PC-9 (cell line): ENCODE measurements at regions not wholly inside any gene's neighbourhood (a gene's known extent, or its start where the extent isn't known, plus 50 kb on each side); places are given as distances from the start of the nearest gene placed in this dataset.

Experiments
- BruUV-seq: library from RNA; stranded (reverse); fragments of 400-500 nt; replicated peaks from 2 replicates; lab custom pipeline; 2021; lab: Mats Ljungman, UMichigan
- CTCF ChIA-PET: fragments of 300-600 bp; sonication (Branson Sonifier 250); formaldehyde crosslinking; loops from one replicate; lab custom pipeline; 2022; ENCODE audit warnings: antibody characterized with exemption; lab: Charles Lee
- POLR2A ChIA-PET: fragments of 300-600 bp; sonication (Branson Sonifier 250); formaldehyde crosslinking; loops from one replicate; lab custom pipeline; 2022; ENCODE audit warnings: antibody characterized with exemption; ENCODE audit not compliant: unreplicated experiment; lab: Charles Lee
- DNase-seq, 2 experiments: peaks; one replicate each; pipeline versions ENCODE4 v3.0.0 to v3.0.0-alpha.2; 2015 to 2022; ENCODE audit warnings: mixed read lengths in 1 of 2
- H2AFZ ChIP-seq: fragments of 200-600 bp; sonication (generic); 2 replicates; pipeline ENCODE4 v1.8.1; 2017; ENCODE audit warnings: antibody characterized with exemption
- H3F3A ChIP-seq: fragments of 200-600 bp; sonication (generic); 2 replicates; pipeline ENCODE4 v1.8.1; 2017; ENCODE audit warnings: antibody characterized with exemption, mild to moderate bottlenecking, low read depth; ENCODE audit not compliant: insufficient read depth
- H3K27ac ChIP-seq: fragments of 200-600 bp; sonication (generic); 2 replicates; pipeline ENCODE4 v1.6.1; 2016; ENCODE audit warnings: mixed run types
- H3K27me3 ChIP-seq: fragments of 200-600 bp; sonication (generic); 2 replicates; pipeline ENCODE4 v1.6.1; 2016; ENCODE audit warnings: low read depth, mixed run types; ENCODE audit not compliant: insufficient read depth
- H3K36me3 ChIP-seq: fragments of 200-600 bp; sonication (generic); 2 replicates; pipeline ENCODE4 v1.6.1; 2016; ENCODE audit warnings: low read depth, mixed run types
- H3K4me1 ChIP-seq: fragments of 200-600 bp; sonication (generic); replicated peaks from 2 replicates; pipeline ENCODE4 v1.6.1; 2016; ENCODE audit warnings: mixed run types; ENCODE audit not compliant: insufficient read depth
- H3K4me2 ChIP-seq: fragments of 200-600 bp; sonication (generic); 2 replicates; pipeline ENCODE4 v1.6.1; 2017; ENCODE audit warnings: mixed run types
- H3K4me3 ChIP-seq: fragments of 200-600 bp; sonication (generic); 2 replicates; pipeline ENCODE4 v1.6.1; 2016; ENCODE audit warnings: mixed run types
- H3K79me2 ChIP-seq: fragments of 200-600 bp; sonication (generic); 2 replicates; pipeline ENCODE4 v1.6.1; 2017; ENCODE audit warnings: low read depth, mixed run types
- H3K9me2 ChIP-seq: fragments of 200-600 bp; sonication (generic); 2 replicates; pipeline ENCODE4 v1.8.1; 2017; ENCODE audit warnings: mild to moderate bottlenecking; ENCODE audit not compliant: insufficient read depth
- H3K9me3 ChIP-seq: fragments of 200-600 bp; sonication (generic); 2 replicates; pipeline ENCODE4 v1.8.1; 2016; ENCODE audit warnings: low read depth; ENCODE audit not compliant: insufficient read depth
- H4K20me1 ChIP-seq: fragments of 200-600 bp; sonication (generic); 2 replicates; pipeline ENCODE4 v1.8.1; 2017; ENCODE audit not compliant: insufficient read depth
- CTCF ChIP-seq: fragments of 200-600 bp; sonication (generic); conservative IDR thresholded peaks from 2 replicates; pipeline ENCODE4 v1.6.1; 2017; ENCODE audit warnings: mixed run types, antibody characterized with exemption, mild to moderate bottlenecking, moderate library complexity
- EZH2 ChIP-seq: fragments of 200-600 bp; sonication (generic); IDR thresholded peaks from 2 replicates; pipeline ENCODE4 v1.8.0; 2017; ENCODE audit warnings: antibody characterized with exemption, low read depth
- intact Hi-C: fragments of 100-400 bp; cut with micrococcal nuclease; formaldehyde crosslinking; loops from one replicate; pipeline ENCODE4 v1.10.0; 2022; ENCODE audit not compliant: unreplicated experiment

- ChIA-PET POLR2A (no interaction called here), CTCF (no interaction called here)
- intact Hi-C loops, result no loop called here
- Histone ChIP-seq H3K27me3 (peaks cover 12% of the 10 kb centered on the region; the same call in 1 of the 2 replicates), H3K27ac (no peak overlapping the region), H2AFZ (no peak overlapping the region), H3K36me3 (no peaks in the 10 kb centered on the region), H4K20me1 (no peaks in the 10 kb centered on the region), H3K4me1 (no peaks in the 10 kb centered on the region), H3F3A (no peaks in the 10 kb centered on the region), H3K4me3 (no peak overlapping the region), H3K9me3 (no peaks in the 10 kb centered on the region), H3K9me2 (no peaks in the 10 kb centered on the region), H3K4me2 (no peak overlapping the region), H3K79me2 (no peaks in the 10 kb centered on the region)
- BruUV-seq, result no TSS peak
- TF ChIP-seq EZH2, result no peak
- no peak for TF ChIP-seq CTCF
- DNase-seq, result no peak
These were observed 186.7 kb downstream of the MSX2 start for GRCh38 chr5:174911118-174911517.

- no peaks in the 10 kb centered on the region for H3F3A ChIP-seq
- H2AFZ ChIP-seq, result no peak overlapping the region
- H3K36me3 ChIP-seq, result no peaks in the 10 kb centered on the region
- H3K79me2 ChIP-seq, result no peaks in the 10 kb centered on the region
- H3K4me3 ChIP-seq, result no peak overlapping the region
- H4K20me1 ChIP-seq, result no peaks in the 10 kb centered on the region
- TF ChIP-seq CTCF (peak; percentile 86), EZH2 (no peak)
- peak overlapping the region; percentile 13; the same call in 1 of the 2 replicates for H3K4me2 ChIP-seq
- H3K27ac ChIP-seq, result no peak overlapping the region
- DNase-seq, result peak in 1 of 2 experiments; percentile 52
- no peaks in the 10 kb centered on the region for H3K9me3 ChIP-seq
- ChIA-PET CTCF (no interaction called here), POLR2A (no interaction called here)
- intact Hi-C loops, result loop anchor here (1.0 kb wide), 1 partner anchor 26 kb away; no protein-coding TSS in a partner anchor
- no TSS peak for BruUV-seq
- peaks cover 6% of the 10 kb centered on the region; the same call in 1 of the 2 replicates for H3K27me3 ChIP-seq
- H3K4me1 ChIP-seq, result no peaks in the 10 kb centered on the region
- H3K9me2 ChIP-seq, result no peaks in the 10 kb centered on the region
These were observed 185.9 kb downstream of the MSX2 start for GRCh38 chr5:174910245-174910737.

GRCh38 chr5:174903172-174903732 lies 178.9 kb downstream of the MSX2 start:
- ChIA-PET POLR2A (no interaction called here), CTCF (no interaction called here)
- Histone ChIP-seq H3K4me1 (no peaks in the 10 kb centered on the region), H3K4me2 (no peak overlapping the region), H3K4me3 (no peak overlapping the region), H3K9me2 (no peaks in the 10 kb centered on the region), H2AFZ (no peak overlapping the region), H3K9me3 (no peaks in the 10 kb centered on the region), H3K27ac (no peak overlapping the region), H4K20me1 (no peaks in the 10 kb centered on the region), H3K36me3 (no peaks in the 10 kb centered on the region), H3K79me2 (no peaks in the 10 kb centered on the region), H3F3A (no peaks in the 10 kb centered on the region), H3K27me3 (peaks cover 22% of the 10 kb centered on the region)
- TF ChIP-seq CTCF, result no peak
- TF ChIP-seq EZH2, result no peak
- no TSS peak for BruUV-seq
- no peak for DNase-seq
- intact Hi-C loops, result no loop called here
